ENCODE measurements at regions not wholly inside any gene's neighbourhood (a gene's known extent, or its start where the extent isn't known, plus 50 kb on each side); places are given as distances from the start of the nearest gene placed in this dataset.
"Not testable (repeated sequence)": the region's sequence is repeated elsewhere in the genome, so short reads cannot be mapped to it uniquely, and the experiment has no call there.

- no peak for DNase-seq (ENCODE audit: low spot score)
These were observed 68.6 kb upstream of the CCND1 start for GRCh38 chr11:69572233-69572860.

DNA sequence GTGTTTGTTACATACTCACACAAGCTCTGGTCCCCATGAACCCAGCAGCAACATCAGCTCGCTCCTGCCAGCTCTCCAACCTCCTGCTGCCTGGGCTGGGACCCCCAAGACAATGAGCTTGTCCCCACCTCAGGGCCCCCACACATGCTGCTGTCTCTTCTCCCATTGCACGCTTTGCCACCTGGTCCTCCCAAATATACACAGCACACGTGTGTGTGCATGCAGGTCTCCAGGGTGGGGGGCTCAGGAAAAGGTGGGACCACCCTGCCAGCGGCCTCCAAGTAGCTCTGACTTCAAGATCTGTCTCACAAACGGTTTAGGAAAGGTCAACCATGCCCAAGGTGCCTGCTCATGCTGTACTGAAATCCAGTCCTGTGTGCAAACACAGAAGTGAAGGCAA lies 68.1 kb upstream of the CCND1 start:
- DNase-seq (ENCODE audit: low spot score): no peak

DNA sequence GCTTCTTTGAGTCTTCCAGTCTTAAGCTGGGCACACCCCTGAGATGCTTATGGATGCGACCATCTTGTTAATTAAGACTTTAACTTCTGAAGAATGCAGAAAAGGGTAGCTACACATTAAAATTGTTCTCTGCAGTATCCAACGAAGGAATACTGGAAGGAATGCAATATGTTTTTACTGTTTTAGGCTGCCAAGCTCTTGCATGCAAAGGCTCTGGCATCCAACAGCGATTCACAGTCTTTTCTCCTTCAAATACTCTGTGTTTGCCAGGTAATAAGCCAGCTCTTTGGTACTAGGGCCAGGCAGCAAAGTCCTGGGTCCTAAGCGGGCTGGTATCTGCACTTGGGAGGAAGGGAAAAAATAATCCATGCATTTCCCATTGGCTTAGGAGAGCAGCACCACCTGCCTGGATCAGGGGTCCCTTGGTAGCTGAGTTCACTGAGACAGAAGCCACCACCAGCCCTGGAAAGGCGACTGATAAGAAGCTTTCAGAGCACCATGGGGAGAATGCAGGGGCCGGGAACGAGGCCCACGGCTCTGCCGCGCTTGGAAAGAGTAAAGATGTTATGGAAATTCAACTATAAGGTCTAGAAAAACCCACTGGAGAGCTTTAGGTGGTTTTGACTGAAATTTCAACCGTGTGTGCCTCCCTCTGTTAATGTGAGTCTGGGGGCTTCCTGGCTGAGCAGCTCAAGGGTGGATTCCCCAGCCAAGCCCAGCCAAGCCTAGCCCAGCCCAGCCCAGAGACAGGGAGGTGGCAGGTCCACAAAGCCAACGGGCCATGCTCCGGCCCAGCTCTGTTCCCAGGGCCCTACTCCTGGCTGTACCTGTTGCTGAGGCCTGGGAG lies 67.0 kb upstream of the CCND1 start:
- no peak for DNase-seq (ENCODE audit: low spot score)

DNA sequence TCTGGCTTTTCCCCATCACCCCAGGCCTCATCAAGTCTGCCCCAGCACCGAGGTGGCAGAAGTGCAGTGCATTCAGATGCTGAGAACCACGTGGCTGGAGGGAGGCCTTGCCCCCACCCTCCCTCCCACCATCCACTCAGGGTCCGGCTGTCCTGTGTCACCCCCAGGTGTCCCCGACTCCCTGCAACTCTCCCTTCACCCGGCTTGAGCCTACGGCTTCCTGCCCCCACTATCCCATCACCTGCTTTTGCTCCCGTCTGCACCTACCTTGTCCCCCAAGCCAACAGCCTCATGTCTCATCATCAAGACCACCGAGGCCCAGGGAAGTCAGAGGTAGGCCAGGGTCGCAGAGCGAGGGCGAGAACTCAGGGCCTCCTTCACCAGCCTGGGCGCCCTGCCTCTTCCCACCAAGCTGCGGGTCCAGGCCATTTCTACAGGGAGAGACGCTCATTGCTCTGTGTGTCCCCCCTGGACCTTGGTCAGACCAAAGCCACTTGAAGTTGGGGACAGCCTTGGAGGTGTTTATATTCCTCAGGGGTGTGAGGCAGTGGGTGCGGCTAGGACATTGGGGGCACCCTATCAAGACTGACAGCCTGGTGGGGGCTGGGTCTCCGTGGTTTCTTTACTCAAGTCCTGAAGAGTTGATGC lies 66.2 kb upstream of the CCND1 start:
- DNase-seq (ENCODE audit: low spot score): no peak

DNA sequence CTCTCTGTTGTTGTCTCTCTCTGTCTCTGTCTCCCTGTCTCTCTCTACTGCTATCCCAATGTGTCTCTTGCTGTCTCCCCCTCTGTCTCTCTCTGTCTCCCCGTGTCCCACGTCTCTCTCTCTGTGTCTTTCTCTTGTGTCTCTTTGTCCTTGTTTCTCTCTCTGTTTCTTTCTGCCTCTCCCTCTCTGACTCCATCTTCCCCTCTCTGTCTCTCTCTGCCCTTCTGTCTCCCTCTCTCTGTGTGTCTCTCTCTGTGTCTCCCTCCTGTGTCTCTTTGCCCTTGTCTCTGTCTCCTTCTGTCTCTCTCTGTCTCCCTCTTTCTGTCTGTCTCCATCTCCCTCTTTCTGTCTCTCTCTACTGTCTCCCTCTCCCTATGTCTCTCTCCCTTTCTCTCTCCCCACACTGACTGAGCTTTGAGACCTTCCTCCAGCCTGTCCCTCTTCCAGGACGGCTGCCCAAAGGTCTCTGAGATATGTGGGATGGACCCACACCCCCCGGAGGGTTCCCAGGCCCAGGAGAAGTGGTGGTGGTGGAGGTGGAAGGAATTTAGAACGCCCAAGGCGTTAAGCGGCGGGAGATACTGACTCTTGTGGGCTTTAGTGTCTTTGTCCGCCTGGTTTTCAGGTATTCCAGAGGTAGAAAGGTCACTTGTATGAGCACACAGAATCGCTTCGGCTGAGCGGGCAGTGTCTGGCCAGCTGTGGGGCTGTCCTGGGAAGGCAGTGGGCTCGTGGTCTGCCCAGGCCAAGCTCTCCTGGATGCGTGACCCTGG lies 65.5 kb upstream of the CCND1 start:
- DNase-seq (ENCODE audit: low spot score): no peak

- no peak for DNase-seq (ENCODE audit: low spot score)
These were observed 64.7 kb upstream of the CCND1 start for GRCh38 chr11:69576069-69576782.

- no peak for DNase-seq (ENCODE audit: low spot score)
These were observed 62.8 kb upstream of the CCND1 start for GRCh38 chr11:69578167-69578566.

- DNase-seq (ENCODE audit: low spot score): no peak
These were observed 60.4 kb upstream of the CCND1 start for GRCh38 chr11:69580529-69580928.

DNA sequence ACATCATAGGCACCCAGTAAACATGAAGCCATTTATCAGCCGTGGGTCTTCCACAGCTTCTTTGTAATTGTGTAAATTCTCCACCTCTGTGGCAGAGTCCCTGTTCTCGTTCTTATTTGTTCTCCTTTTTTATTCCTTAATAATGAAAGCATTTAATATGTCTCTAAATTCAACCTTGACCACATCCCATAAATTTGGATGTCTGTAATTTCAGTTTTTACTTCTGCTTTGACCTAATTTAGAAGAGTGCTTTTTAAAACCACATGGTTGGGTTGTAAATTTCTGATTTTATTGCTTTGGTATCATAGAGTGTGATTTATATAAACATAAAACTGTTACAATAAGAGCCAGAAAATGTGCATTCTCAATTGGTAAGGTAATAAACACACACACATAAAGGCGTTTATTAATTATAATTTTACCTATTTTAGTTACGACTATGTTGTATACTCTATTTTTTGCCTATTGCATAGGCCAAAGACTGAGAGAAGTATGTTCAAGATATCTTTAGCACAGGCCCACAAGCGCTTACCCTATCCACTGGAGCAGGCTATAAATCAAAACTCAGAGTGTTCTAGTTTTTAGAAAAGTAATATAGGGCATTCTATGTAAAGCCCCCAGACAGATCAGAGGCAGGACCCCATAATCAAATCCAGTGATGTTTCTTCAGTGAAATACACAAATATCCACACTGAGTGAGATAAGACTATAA lies 58.0 kb upstream of the CCND1 start:
- DNase-seq (ENCODE audit: low spot score): no peak

- DNase-seq (ENCODE audit: low spot score): no peak
These were observed 56.8 kb upstream of the CCND1 start for GRCh38 chr11:69584160-69584559.

GRCh38 chr11:69585385-69585784 lies 55.6 kb upstream of the CCND1 start:
- no peak for DNase-seq (ENCODE audit: low spot score)

- no peak for DNase-seq (ENCODE audit: low spot score)
These were observed 53.4 kb upstream of the CCND1 start for GRCh38 chr11:69587454-69588090.

GRCh38 chr11:69588270-69588669 lies 52.7 kb upstream of the CCND1 start:
- no peak for DNase-seq (ENCODE audit: low spot score)

DNA sequence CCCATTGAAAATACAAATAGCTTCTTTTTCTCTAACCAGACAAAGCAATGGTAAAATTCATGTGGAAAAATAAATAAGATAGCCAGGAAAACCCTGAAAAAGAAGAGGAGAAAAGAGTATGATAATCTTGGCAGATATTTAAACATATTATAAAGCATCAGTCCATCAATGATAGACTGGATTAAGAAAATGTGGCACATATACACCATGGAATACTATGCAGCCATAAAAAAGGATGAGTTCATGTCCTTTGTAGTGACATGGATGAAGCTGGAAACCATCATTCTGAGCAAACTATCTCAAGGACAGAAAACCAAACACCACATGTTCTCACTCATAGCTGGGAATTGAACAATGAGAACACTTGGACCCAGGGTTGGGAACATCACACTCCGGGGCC lies 50.9 kb upstream of the CCND1 start:
- not testable (repeated sequence) for DNase-seq (ENCODE audit: low spot score)

Measured in D341Med (cell line).